Aorta (tissue), 5 donors: ENCODE measurements at regions not wholly inside any gene's neighbourhood (a gene's known extent, or its start where the extent isn't known, plus 50 kb on each side); places are given as distances from the start of the nearest gene placed in this dataset.

Experiments
- ATAC-seq: fragments of 200-7000 bp; cut with Tn5 transposase; one replicate; pipeline ENCODE4 v1.9.1; 2022; ENCODE audit warnings: moderate library complexity; ENCODE audit not compliant: low FRiP score
- DNase-seq, 2 donors: peaks; one replicate each; pipeline ENCODE4 v3.0.0-alpha.2; 2020
- H3K27ac ChIP-seq, 2 donors: one replicate each; pipeline ENCODE4 v1.5.1; 2013; ENCODE audit warnings: low read length in 2 of 2, mild to moderate bottlenecking in 2 of 2, moderate library complexity in 2 of 2, control low read depth in 1 of 2, inconsistent platforms in 1 of 2, low read depth in 1 of 2
- H3K27me3 ChIP-seq, 2 donors: one replicate each; pipeline ENCODE4 v1.6.1; 2013; ENCODE audit warnings: control low read depth in 1 of 2, low read length in 1 of 2, mild to moderate bottlenecking in 1 of 2, moderate library complexity in 1 of 2; ENCODE audit not compliant: insufficient read depth in 2 of 2, control insufficient read depth in 1 of 2
- H3K36me3 ChIP-seq, 2 donors: one replicate each; pipeline ENCODE4 v1.6.1; 2013; ENCODE audit warnings: control low read depth in 1 of 2, low read length in 1 of 2, mild to moderate bottlenecking in 1 of 2; ENCODE audit not compliant: insufficient read depth in 2 of 2, control insufficient read depth in 1 of 2
- H3K4me1 ChIP-seq, 2 donors: one replicate each; pipeline ENCODE4 v1.6.1; 2013; ENCODE audit warnings: low read length in 2 of 2, control low read depth in 1 of 2, mild to moderate bottlenecking in 1 of 2, moderate library complexity in 1 of 2; ENCODE audit not compliant: insufficient read depth in 2 of 2, control insufficient read depth in 1 of 2
- H3K4me3 ChIP-seq, 2 donors: one replicate each; pipeline ENCODE4 v1.5.1; 2013; ENCODE audit warnings: low read length in 2 of 2, control low read depth in 1 of 2, mild to moderate bottlenecking in 1 of 2
- H3K9me3 ChIP-seq: one replicate; pipeline ENCODE4 v1.6.1; 2013; ENCODE audit warnings: mild to moderate bottlenecking, low read length; ENCODE audit not compliant: control insufficient read depth
- WGBS, 2 donors: extraction: QIAGEN DNeasy Blood & Tissue Kit; methylation state at CpG; one replicate each; pipeline ENCODE4 v1.1.7; 2013; 5-methylcytosine and 5-hydroxymethylcytosine counted together
- intact Hi-C, 2 donors: fragments of 100-400 bp; cut with DNase I; formaldehyde crosslinking; loops; one replicate each; pipeline versions ENCODE4 v1.14.2 to v1.15.0; 2022
- donor health status: healthy with polysubstance abuse.
- donor health status: Bipolar disorder and iron deficiency.
- donor health status: DM: no; HTN: no; CAD: no.
- donor health status: DM: no; HTN: no; CAD: no.
- donor health status: DM: yes; HTN: yes; CAD: no.

DNA sequence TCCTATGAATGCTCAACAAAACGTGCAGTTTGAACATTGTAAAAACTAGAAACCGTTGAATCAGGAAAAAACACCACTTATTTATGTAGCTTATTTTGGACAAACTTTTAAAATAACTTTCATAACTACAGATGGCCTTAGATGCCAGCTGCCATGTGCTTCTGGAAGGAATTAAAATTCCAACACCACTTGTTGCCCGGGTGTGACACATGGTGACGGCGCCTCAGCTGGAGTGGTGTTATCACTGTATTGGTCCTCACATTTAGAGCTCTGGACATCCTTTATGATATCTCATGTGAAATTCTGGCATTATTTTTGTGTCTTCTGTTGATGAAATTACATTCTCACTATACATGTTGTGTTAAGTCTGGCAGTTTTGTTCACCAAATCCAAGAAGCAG lies 211.0 kb downstream of the IPO8 start:
- Histone ChIP-seq H3K9me3 (no peaks in the 10 kb centered on the region), H3K27ac (no peak overlapping the region), H3K4me3 (no peak overlapping the region), H3K36me3 (no peaks in the 10 kb centered on the region), H3K4me1 (no peaks in the 10 kb centered on the region), H3K27me3 (peaks cover 0 to 5% of the 10 kb centered on the region in 2 donors)
- no peak for ATAC-seq
- intact Hi-C loops: no loop called here
- no peak for DNase-seq
- 56 to 57% methylated on average over 5 of the region's 5 CpGs for WGBS, 2 donors

DNA sequence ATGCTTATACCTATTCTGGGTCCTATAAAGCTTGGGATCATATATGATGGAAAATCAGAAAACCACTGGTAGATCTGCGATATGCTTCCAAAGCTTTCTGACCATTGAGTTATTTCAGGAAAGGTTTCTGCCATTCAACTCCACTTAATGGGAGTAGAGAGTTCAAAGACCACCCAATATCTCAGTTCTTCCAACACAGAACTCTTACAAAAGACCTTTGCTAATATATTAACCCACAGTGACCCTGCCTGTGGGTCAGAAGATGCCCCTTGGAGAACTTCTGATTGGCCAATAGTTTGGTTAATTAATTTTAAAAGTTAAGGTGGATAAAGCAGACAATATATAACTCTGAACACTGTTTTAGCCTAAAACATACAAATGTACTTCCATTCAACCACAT lies 213.0 kb downstream of the IPO8 start:
- Histone ChIP-seq H3K4me1 (no peaks in the 10 kb centered on the region), H3K36me3 (no peaks in the 10 kb centered on the region), H3K27me3 (peaks cover 0 to 5% of the 10 kb centered on the region in 2 donors), H3K9me3 (no peaks in the 10 kb centered on the region), H3K27ac (no peak overlapping the region), H3K4me3 (no peak overlapping the region)
- intact Hi-C loops: no loop called here
- DNase-seq (no peak), ATAC-seq (no peak)
- WGBS, 2 donors: 92% methylated on average over 1 of the region's 1 CpG

DNA sequence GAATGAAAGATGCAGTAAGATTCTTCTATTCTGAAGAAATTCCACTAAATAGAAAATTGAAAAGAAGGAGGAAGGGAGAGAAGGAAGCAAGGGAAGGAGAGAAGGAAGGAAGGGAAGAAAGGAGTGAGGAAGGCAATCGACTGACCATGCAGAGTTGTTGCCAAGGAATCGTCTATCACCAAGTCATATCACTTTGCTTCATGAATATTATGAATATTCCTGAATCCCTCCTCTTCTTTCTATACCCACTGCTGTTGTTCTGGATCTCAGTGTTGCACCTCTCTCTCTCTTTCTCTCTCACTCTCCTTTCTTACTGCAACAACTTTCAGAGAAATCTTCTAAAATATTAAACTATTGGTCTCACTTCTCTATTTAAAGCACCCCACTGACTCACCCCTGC lies 222.4 kb downstream of the IPO8 start:
- H3K27me3 ChIP-seq: no peaks in the 10 kb centered on the region
- DNase-seq (no peak), ATAC-seq (no peak)
- intact Hi-C loops: no loop called here
- WGBS, 2 donors: 61 to 76% methylated on average over 2 of the region's 2 CpGs
- H3K27ac ChIP-seq: no peak overlapping the region
- no peaks in the 10 kb centered on the region for H3K4me1 ChIP-seq
- H3K9me3 ChIP-seq: no peaks in the 10 kb centered on the region
- no peaks in the 10 kb centered on the region for H3K36me3 ChIP-seq
- no peak overlapping the region for H3K4me3 ChIP-seq

DNA sequence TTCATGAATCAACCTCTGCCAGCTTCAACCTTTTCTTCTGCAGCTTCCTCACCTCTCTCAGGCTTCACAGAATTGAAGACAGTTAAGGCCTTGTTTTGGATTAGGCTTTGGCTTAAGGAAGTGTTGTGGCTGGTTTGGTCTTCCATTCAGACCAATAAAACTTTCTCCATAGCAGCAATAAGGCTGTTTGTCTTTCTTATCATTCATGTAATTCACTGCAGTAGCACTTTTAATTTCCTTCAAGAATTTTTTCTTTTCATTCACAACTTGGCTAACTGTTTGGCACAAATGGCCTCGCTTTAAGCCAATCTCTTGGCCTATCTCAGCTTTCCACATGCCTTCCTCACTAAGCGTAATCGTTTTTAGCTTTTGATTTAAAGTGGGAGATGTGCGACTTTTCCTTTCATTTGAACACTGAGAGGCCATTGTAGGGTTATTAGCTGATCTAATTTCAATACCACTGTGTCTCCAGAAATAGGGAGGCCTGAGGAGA lies 229.5 kb downstream of the IPO8 start:
- intact Hi-C loops: no loop called here

DNA sequence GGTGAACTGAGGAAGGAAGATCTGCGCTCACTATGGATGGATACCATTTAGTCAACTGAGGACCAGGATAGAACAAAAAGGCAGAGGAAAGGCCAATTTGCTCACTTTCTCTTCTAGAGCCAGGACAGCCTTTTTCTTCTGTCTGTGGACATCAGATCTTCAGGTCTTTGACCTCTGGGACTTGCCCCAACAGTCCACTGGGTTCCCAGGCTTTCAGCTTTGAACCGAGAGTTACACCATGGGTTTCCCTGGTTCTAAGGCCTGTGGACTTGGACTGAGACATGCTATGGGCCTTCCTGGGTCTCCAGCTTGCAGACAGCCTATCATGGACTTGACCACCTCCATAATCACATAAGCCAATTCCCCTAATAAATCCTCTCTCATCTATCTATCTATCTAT lies 232.0 kb downstream of the IPO8 start:
- DNase-seq: no peak

More for the DNA sequence above, 229.5 kb downstream of the IPO8 start:
- no peaks in the 10 kb centered on the region for H3K9me3 ChIP-seq
- no peak overlapping the region for H3K4me3 ChIP-seq
- no peak overlapping the region for H3K27ac ChIP-seq
- ATAC-seq (no peak), DNase-seq (no peak)
- no peaks in the 10 kb centered on the region for H3K36me3 ChIP-seq
- H3K27me3 ChIP-seq: no peaks in the 10 kb centered on the region
- WGBS, 2 donors: 82 to 83% methylated on average over 4 of the region's 4 CpGs
- H3K4me1 ChIP-seq: no peaks in the 10 kb centered on the region

DNA sequence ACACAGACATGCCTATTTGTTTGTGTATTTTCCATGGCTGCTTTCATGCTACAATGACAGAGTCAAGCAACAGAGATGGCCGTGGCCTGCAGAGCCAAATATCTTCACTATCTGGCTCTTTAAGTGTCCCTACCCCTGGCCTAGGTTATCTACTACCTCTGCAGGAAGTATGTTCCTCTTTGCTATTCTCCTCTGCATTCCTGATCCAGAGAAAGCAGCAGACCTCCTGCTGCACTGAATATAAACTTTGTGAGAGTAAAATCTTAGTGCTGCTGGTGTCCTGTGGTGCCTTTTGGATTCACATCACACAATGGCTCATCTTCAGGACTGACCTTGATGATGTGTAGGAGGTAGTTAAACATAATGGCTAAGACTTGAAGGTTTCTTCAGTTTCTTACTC lies 233.4 kb downstream of the IPO8 start:
- DNase-seq: no peak
- WGBS, 2 donors: 49 to 55% methylated on average over 1 of the region's 1 CpG
- Histone ChIP-seq H3K4me3 (no peak overlapping the region), H3K36me3 (no peaks in the 10 kb centered on the region), H3K27ac (no peak overlapping the region), H3K9me3 (no peaks in the 10 kb centered on the region), H3K27me3 (no peaks in the 10 kb centered on the region), H3K4me1 (no peaks in the 10 kb centered on the region)
- intact Hi-C loops: no loop called here
- no peak for ATAC-seq

More for the DNA sequence above, 232.0 kb downstream of the IPO8 start:
- H3K36me3 ChIP-seq: no peaks in the 10 kb centered on the region
- H3K4me1 ChIP-seq: no peaks in the 10 kb centered on the region
- no peaks in the 10 kb centered on the region for H3K9me3 ChIP-seq
- intact Hi-C loops: no loop called here
- H3K4me3 ChIP-seq: no peak overlapping the region
- no peak overlapping the region for H3K27ac ChIP-seq
- no peak for ATAC-seq
- 48 to 96% methylated on average over 2 of the region's 2 CpGs for WGBS, 2 donors
- no peaks in the 10 kb centered on the region for H3K27me3 ChIP-seq

DNA sequence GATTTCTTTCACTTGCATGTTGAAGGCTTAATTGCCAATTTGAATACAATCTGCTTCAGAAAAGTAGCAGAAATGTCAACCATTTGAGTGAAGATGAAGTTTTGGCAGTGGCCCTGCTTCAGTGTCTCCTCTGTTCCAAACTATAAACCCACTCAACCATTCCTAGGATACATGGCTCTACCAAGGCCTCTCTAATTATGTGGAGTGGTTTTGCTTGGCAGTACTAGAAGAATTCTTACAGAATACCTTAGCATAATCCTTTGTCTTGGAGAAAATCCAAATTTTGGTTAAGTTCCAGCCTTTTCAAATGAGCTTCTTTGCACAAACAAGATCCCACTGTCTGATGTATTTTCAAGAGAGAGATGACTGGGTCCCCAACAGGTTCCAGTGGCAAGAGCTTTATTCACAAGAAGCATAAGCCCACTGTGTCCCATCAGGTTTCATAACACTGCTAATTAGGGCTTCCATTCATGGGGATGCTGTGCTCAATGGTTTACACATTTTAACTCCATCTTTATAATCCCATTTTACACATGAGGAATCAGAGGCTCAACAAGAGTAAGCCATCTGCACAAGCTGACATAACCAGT lies 234.5 kb downstream of the IPO8 start:
- no peak overlapping the region for H3K4me3 ChIP-seq
- ATAC-seq (no peak), DNase-seq (no peak)
- no peaks in the 10 kb centered on the region for H3K4me1 ChIP-seq
- H3K27ac ChIP-seq: no peak overlapping the region
- no peaks in the 10 kb centered on the region for H3K36me3 ChIP-seq
- no peaks in the 10 kb centered on the region for H3K27me3 ChIP-seq
- intact Hi-C loops: no loop called here
- no peaks in the 10 kb centered on the region for H3K9me3 ChIP-seq

DNA sequence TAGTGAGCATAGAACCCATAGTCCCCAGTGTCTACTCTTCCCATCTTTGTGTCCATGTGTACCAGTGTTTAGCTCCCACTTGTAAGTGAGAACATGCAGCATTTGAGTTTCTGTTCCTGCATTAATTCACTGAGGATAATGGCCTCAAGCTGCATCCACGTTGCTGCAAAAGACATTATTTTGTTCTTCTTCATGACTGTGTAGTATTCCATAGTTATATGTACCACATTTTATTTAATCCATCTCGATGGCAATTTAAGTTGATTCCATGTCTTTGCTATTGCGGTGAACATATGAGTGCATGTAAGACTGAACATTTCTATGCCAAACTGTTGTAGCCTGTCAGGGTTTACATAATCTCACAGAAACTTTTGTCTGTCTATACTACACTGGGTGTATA lies 237.2 kb downstream of the IPO8 start:
- H3K27ac ChIP-seq: no peak overlapping the region
- H3K4me1 ChIP-seq: no peaks in the 10 kb centered on the region
- H3K4me3 ChIP-seq: no peak overlapping the region
- H3K27me3 ChIP-seq: no peaks in the 10 kb centered on the region
- intact Hi-C loops: no loop called here
- WGBS, 2 donors: 88 to 89% methylated on average over 3 of the region's 3 CpGs
- DNase-seq (no peak), ATAC-seq (no peak)
- H3K36me3 ChIP-seq: no peaks in the 10 kb centered on the region
- H3K9me3 ChIP-seq: no peaks in the 10 kb centered on the region

DNA sequence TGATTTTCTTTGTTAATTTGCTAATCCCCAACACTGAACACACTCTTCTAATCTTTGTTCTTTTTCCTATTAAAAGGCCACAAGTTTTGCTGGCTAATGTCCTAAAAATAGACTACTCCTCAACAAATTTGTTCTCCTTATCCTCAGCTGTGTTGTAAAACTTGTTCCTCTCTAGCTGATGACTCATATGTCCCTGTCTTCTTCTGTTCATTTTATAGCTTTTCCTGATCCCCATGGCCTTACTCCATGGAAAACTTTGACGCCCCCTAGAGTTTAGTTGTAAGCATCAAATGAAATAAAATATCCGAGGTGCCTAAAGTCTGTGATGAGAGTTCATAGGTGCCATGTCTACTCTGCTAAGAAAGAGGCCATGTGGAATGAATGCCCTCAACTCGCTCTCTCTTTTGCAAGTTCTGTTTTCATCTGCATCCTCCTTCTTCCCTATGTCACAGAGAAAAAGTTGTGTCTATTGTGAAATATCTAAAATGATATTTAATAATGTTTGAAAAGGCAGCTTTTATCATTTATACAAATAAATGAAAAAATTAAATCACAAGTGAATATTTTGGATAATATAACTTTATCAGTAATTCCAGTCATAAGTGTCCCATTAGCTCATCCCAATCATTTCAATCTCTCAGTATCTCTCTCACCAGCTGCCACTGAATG lies 237.9 kb downstream of the IPO8 start:
- H3K27ac ChIP-seq: no peak overlapping the region

More for the DNA sequence above, 237.9 kb downstream of the IPO8 start:
- DNase-seq (no peak), ATAC-seq (no peak)
- intact Hi-C loops: no loop called here
- Histone ChIP-seq H3K36me3 (no peaks in the 10 kb centered on the region), H3K9me3 (no peaks in the 10 kb centered on the region), H3K4me1 (no peaks in the 10 kb centered on the region), H3K4me3 (no peak overlapping the region), H3K27me3 (no peaks in the 10 kb centered on the region)
- WGBS, 2 donors: 39 to 43% methylated on average over 3 of the region's 3 CpGs
